Coronary artery (tissue), 2 donors: ENCODE measurements at regions not wholly inside any gene's neighbourhood (a gene's known extent, or its start where the extent isn't known, plus 50 kb on each side); places are given as distances from the start of the nearest gene placed in this dataset.
"Not testable (repeated sequence)": the region's sequence is repeated elsewhere in the genome, so short reads cannot be mapped to it uniquely, and the experiment has no call there.

Experiments
- DNase-seq: peaks from one replicate; pipeline ENCODE4 v3.0.0-alpha.2; 2017; ENCODE audit warnings: low spot score
- H3K27ac ChIP-seq, 2 donors: fragments of 200-600 bp; sonication (generic); one replicate each; pipeline ENCODE4 v1.5.1; 2016 to 2019
- H3K4me3 ChIP-seq: fragments of 200-600 bp; sonication (generic); 2 replicates; pipeline ENCODE4 v1.5.1; 2016; ENCODE audit warnings: mild to moderate bottlenecking, moderate library complexity
- TF ChIP-seq, protein P1 (sequence below): fragments of 200-600 bp; sonication (generic); IDR thresholded peaks from one replicate; pipeline ENCODE4 v1.5.1; 2019; ENCODE audit warnings: antibody characterized with exemption

GRCh38 chr13:54077569-54077968, 1049.0 kb downstream of the OLFM4 start:
- no peak overlapping the region for H3K4me3 ChIP-seq
- no peak overlapping the region for H3K27ac ChIP-seq
- DNase-seq: no peak
- TF ChIP-seq, protein P1, sequence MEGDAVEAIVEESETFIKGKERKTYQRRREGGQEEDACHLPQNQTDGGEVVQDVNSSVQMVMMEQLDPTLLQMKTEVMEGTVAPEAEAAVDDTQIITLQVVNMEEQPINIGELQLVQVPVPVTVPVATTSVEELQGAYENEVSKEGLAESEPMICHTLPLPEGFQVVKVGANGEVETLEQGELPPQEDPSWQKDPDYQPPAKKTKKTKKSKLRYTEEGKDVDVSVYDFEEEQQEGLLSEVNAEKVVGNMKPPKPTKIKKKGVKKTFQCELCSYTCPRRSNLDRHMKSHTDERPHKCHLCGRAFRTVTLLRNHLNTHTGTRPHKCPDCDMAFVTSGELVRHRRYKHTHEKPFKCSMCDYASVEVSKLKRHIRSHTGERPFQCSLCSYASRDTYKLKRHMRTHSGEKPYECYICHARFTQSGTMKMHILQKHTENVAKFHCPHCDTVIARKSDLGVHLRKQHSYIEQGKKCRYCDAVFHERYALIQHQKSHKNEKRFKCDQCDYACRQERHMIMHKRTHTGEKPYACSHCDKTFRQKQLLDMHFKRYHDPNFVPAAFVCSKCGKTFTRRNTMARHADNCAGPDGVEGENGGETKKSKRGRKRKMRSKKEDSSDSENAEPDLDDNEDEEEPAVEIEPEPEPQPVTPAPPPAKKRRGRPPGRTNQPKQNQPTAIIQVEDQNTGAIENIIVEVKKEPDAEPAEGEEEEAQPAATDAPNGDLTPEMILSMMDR: no peak

- no peak for DNase-seq
- TF ChIP-seq, protein P1: no peak
- Histone ChIP-seq H3K27ac (no peak overlapping the region), H3K4me3 (no peak overlapping the region)
These were observed 1049.8 kb downstream of the OLFM4 start for GRCh38 chr13:54078271-54078870.

DNA sequence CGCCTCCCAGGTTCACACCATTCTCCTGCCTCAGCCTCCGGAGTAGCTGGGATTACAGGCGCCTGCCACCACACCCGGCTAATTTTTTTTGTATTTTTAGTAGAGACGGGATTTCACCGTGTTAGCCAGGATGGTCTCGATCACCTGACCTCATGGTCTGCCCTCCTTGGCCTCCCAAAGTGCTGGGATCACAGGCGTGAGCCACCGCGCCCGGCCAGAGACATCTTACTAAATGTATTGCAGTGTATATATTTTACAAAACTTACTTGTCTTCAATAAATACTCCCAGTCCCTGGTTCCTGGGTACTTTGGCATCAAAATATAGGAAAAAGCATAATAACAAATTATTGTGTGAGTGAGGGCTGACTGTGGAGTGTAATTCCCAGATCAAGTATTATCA, 1053.7 kb downstream of the OLFM4 start:
- H3K4me3 ChIP-seq, H3K27ac ChIP-seq, DNase-seq: not testable (repeated sequence)

- TF ChIP-seq, protein P1: no peak
- no peak for DNase-seq
- no peak overlapping the region for H3K27ac ChIP-seq
- no peak overlapping the region for H3K4me3 ChIP-seq
These were observed 1063.3 kb downstream of the OLFM4 start for GRCh38 chr13:54091884-54092283.

GRCh38 chr13:54092686-54093085, 1064.1 kb downstream of the OLFM4 start:
- no peak overlapping the region for H3K4me3 ChIP-seq
- TF ChIP-seq, protein P1: no peak
- DNase-seq: no peak
- H3K27ac ChIP-seq: no peak overlapping the region

- no peak for DNase-seq
- no peak overlapping the region for H3K4me3 ChIP-seq
- TF ChIP-seq, protein P1: no peak
- H3K27ac ChIP-seq: no peak overlapping the region
These were observed 1082.0 kb downstream of the OLFM4 start for GRCh38 chr13:54110597-54110996.

GRCh38 chr13:54124700-54125099, 1096.1 kb downstream of the OLFM4 start:
- H3K4me3 ChIP-seq: no peak overlapping the region
- TF ChIP-seq, protein P1: no peak
- no peak for DNase-seq
- no peak overlapping the region for H3K27ac ChIP-seq

- not testable (repeated sequence) for DNase-seq, H3K27ac ChIP-seq, H3K4me3 ChIP-seq
These were observed 1102.3 kb downstream of the OLFM4 start for GRCh38 chr13:54130931-54131330.

- H3K27ac ChIP-seq, DNase-seq, H3K4me3 ChIP-seq: not testable (repeated sequence)
These were observed 1102.8 kb downstream of the OLFM4 start for GRCh38 chr13:54131433-54131832.

DNA sequence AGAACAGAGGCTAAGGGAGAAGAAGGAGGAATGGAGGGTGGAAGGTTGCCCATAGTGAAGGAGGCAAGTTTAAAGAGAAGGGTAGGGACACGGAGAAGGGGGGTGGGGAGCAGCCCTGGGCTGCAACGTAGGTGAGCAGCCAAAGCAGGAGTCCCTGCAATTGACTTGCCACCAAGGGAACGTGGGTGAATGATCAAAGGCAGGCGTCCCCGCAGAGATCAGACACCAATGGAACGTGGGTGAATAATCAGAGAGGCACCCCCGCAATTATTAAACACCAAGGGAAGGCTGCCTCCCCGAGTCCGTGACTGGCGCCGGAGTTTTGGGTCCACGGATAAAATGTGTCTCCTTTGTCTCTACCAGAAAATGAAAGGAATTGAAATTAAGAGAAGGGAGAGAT, 1103.5 kb downstream of the OLFM4 start:
- DNase-seq, H3K4me3 ChIP-seq, H3K27ac ChIP-seq: not testable (repeated sequence)

DNA sequence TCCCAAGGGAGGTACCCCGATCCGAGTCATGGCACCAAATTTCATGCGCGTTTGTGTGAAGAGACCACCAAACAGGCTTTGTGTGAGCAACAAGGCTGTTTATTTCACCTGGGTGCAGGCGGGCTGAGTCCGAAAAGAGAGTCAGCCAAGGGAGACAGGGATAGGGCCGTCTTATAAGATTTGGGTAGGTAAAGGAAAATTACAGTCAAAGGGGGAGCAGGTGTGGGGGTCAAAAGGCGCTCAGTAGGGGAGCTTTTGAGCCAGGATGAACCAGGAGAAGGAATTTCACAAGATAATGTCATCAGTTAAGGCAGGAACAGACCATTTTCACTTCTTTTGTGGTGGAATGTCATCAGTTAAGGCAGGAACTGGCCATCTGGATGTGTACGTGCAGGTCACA, 1104.1 kb downstream of the OLFM4 start:
- H3K27ac ChIP-seq, H3K4me3 ChIP-seq, DNase-seq: not testable (repeated sequence)
